ENCODE measurements at regions not wholly inside any gene's neighbourhood (a gene's known extent, or its start where the extent isn't known, plus 50 kb on each side); places are given as distances from the start of the nearest gene placed in this dataset.

GRCh38 chr1:3956527-3957170 is 56.6 kb upstream of the C1orf174 start:
- ATAC-seq (peak; percentile 53; the same call in 1 of the 2 replicates), DNase-seq (ENCODE audit: low read depth, low spot score) (no peak)
- TF ChIP-seq TCF7L2 (IDR thresholded peaks at IDR 0.05; ENCODE audit: low read depth, low read length) (no peak), SIN3A (IDR thresholded peaks at IDR 0.05; ENCODE audit: borderline replicate concordance, insufficient read depth, low read depth, low read length) (no peak)
- TF ChIP-seq, protein P1, sequence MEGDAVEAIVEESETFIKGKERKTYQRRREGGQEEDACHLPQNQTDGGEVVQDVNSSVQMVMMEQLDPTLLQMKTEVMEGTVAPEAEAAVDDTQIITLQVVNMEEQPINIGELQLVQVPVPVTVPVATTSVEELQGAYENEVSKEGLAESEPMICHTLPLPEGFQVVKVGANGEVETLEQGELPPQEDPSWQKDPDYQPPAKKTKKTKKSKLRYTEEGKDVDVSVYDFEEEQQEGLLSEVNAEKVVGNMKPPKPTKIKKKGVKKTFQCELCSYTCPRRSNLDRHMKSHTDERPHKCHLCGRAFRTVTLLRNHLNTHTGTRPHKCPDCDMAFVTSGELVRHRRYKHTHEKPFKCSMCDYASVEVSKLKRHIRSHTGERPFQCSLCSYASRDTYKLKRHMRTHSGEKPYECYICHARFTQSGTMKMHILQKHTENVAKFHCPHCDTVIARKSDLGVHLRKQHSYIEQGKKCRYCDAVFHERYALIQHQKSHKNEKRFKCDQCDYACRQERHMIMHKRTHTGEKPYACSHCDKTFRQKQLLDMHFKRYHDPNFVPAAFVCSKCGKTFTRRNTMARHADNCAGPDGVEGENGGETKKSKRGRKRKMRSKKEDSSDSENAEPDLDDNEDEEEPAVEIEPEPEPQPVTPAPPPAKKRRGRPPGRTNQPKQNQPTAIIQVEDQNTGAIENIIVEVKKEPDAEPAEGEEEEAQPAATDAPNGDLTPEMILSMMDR (IDR thresholded peaks at IDR 0.05) = no peak
- no TSS peak for BruUV-seq (replicated peaks)
- H3K36me3 ChIP-seq (ENCODE audit: control insufficient read depth, insufficient read depth, low read length) = no peaks in the 10 kb centered on the region
- intact Hi-C loops (cut with micrococcal nuclease; ENCODE audit: unreplicated experiment) (no loop called here), in situ Hi-C loops (cut with HindIII; ENCODE audit: low pct_unique_long_range_greater_than_20kb, low sequenced_read_pairs) (no loop called here)
- peaks cover 4% of the 10 kb centered on the region; the same call in 1 of the 2 replicates for H3K27me3 ChIP-seq (ENCODE audit: control insufficient read depth, insufficient read depth, low read length)
- POLR2A ChIA-PET = no interaction called here
- H3K4me3 ChIP-seq (ENCODE audit: low read depth in 2 of 2, low read length in 2 of 2) = no peak overlapping the region
- CTCF ChIA-PET = no interaction called here
- H3K4me1 ChIP-seq (ENCODE audit: control insufficient read depth, insufficient read depth, low read length) = no peaks in the 10 kb centered on the region
- H3K27ac ChIP-seq (ENCODE audit: low read length) = no peak overlapping the region
- no peaks in the 10 kb centered on the region for H3K9me3 ChIP-seq (ENCODE audit: control insufficient read depth, insufficient read depth, low read depth, low read length)

GRCh38 chr1:3959361-3959760 is 59.3 kb upstream of the C1orf174 start:
- TF ChIP-seq SIN3A (IDR thresholded peaks at IDR 0.05; ENCODE audit: borderline replicate concordance, insufficient read depth, low read depth, low read length) = no peak
- TF ChIP-seq, protein P1 (IDR thresholded peaks at IDR 0.05) = no peak
- TF ChIP-seq POLR2AphosphoS5 (IDR thresholded peaks at IDR 0.05; ENCODE audit: low read depth, low read length) = no peak
- TF ChIP-seq, protein P2, sequence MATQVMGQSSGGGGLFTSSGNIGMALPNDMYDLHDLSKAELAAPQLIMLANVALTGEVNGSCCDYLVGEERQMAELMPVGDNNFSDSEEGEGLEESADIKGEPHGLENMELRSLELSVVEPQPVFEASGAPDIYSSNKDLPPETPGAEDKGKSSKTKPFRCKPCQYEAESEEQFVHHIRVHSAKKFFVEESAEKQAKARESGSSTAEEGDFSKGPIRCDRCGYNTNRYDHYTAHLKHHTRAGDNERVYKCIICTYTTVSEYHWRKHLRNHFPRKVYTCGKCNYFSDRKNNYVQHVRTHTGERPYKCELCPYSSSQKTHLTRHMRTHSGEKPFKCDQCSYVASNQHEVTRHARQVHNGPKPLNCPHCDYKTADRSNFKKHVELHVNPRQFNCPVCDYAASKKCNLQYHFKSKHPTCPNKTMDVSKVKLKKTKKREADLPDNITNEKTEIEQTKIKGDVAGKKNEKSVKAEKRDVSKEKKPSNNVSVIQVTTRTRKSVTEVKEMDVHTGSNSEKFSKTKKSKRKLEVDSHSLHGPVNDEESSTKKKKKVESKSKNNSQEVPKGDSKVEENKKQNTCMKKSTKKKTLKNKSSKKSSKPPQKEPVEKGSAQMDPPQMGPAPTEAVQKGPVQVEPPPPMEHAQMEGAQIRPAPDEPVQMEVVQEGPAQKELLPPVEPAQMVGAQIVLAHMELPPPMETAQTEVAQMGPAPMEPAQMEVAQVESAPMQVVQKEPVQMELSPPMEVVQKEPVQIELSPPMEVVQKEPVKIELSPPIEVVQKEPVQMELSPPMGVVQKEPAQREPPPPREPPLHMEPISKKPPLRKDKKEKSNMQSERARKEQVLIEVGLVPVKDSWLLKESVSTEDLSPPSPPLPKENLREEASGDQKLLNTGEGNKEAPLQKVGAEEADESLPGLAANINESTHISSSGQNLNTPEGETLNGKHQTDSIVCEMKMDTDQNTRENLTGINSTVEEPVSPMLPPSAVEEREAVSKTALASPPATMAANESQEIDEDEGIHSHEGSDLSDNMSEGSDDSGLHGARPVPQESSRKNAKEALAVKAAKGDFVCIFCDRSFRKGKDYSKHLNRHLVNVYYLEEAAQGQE (IDR thresholded peaks at IDR 0.05; ENCODE audit: insufficient read depth in 1 of 2, low read depth in 2 of 2, low read length in 1 of 2) = no peak
- TF ChIP-seq TCF7L2 (IDR thresholded peaks at IDR 0.05; ENCODE audit: low read depth, low read length) = no peak
- no peak for ATAC-seq
- Histone ChIP-seq H3K27ac (ENCODE audit: low read length) (no peak overlapping the region), H3K4me1 (ENCODE audit: control insufficient read depth, insufficient read depth, low read length) (no peaks in the 10 kb centered on the region), H3K27me3 (ENCODE audit: control insufficient read depth, insufficient read depth, low read length) (peaks cover 4% of the 10 kb centered on the region; the same call in 1 of the 2 replicates), H3K36me3 (ENCODE audit: control insufficient read depth, insufficient read depth, low read length) (no peaks in the 10 kb centered on the region), H3K9me3 (ENCODE audit: control insufficient read depth, insufficient read depth, low read depth, low read length) (no peaks in the 10 kb centered on the region), H3K4me3 (ENCODE audit: low read depth in 2 of 2, low read length in 2 of 2) (no peak overlapping the region)
- in situ Hi-C loops (cut with HindIII; ENCODE audit: low pct_unique_long_range_greater_than_20kb, low sequenced_read_pairs) (no loop called here), intact Hi-C loops (cut with micrococcal nuclease; ENCODE audit: unreplicated experiment) (no loop called here)
- CTCF ChIA-PET = no interaction called here
- POLR2A ChIA-PET = no interaction called here
- DNase-seq (ENCODE audit: low read depth, low spot score) = no peak
- BruUV-seq (replicated peaks) = no TSS peak

All from Panc1 (cell line).